B cell (primary cell): ENCODE measurements at regions not wholly inside any gene's neighbourhood (a gene's known extent, or its start where the extent isn't known, plus 50 kb on each side); places are given as distances from the start of the nearest gene placed in this dataset.

Experiments
- ATAC-seq: fragments of 200-7000 bp; cut with Tn5 transposase; one replicate; pipeline ENCODE4 v1.10.0; 2021; ENCODE audit warnings: low read depth, mild to moderate bottlenecking, moderate number of reproducible peaks, moderate library complexity
- CTCF ChIA-PET: fragments of 350-600 bp; sonication (Branson Sonifier 250); formaldehyde crosslinking; loops from one replicate; lab custom pipeline; 2021; ENCODE audit warnings: antibody characterized with exemption, inconsistent platforms; lab: Charles Lee
- POLR2A ChIA-PET: fragments of 350-600 bp; sonication (Branson Sonifier 250); formaldehyde crosslinking; loops from one replicate; lab custom pipeline; 2021; ENCODE audit warnings: antibody characterized with exemption; lab: Charles Lee
- DNase-seq: peaks from one replicate; pipeline ENCODE4 v3.0.0; 2013
- H2AFZ ChIP-seq: 2 replicates; pipeline ENCODE4 v1.6.1; 2012; ENCODE audit warnings: mild to moderate bottlenecking, low read depth, low read length; ENCODE audit not compliant: insufficient read depth, poor library complexity, severe bottlenecking
- H3K27ac ChIP-seq, 2 donors: 1 replicate in 1 of 2; 2 replicates in 1 of 2; pipeline ENCODE4 v1.5.1; 2012 to 2013; ENCODE audit warnings: low read length in 2 of 2, mild to moderate bottlenecking in 2 of 2, moderate library complexity in 1 of 2
- H3K27me3 ChIP-seq, 4 experiments: fragments of 200-600 bp in 1 of 4; sonication (generic) in 1 of 4; replicated peaks in 1 of 4; 1 replicate in 2 of 4; 2 replicates in 2 of 4; pipeline versions ENCODE4 v1.6.1 to v1.7.0; 2013 to 2016; ENCODE audit warnings: low read length in 3 of 4, mild to moderate bottlenecking in 2 of 4, mixed read lengths in 1 of 4, moderate library complexity in 1 of 4; ENCODE audit not compliant: insufficient read depth in 4 of 4, control insufficient read depth in 3 of 4; ENCODE audit errors: control extremely low read depth in 1 of 4
- H3K36me3 ChIP-seq, 2 experiments: replicated peaks in 1 of 2; 1 replicate in 1 of 2; 2 replicates in 1 of 2; pipeline versions ENCODE4 v1.6.1 to v1.7.1; 2013; ENCODE audit warnings: low read length in 1 of 2; ENCODE audit not compliant: insufficient read depth in 2 of 2, control insufficient read depth in 1 of 2; ENCODE audit errors: control extremely low read depth in 1 of 2, extremely low read depth in 1 of 2
- H3K4me1 ChIP-seq, 2 donors: fragments of 200-600 bp in 1 of 2; sonication (generic) in 1 of 2; 1 replicate in 1 of 2; 2 replicates in 1 of 2; pipeline versions ENCODE4 v1.5.1 to v1.6.1; 2013 to 2017; ENCODE audit warnings: low read length in 2 of 2; ENCODE audit not compliant: control insufficient read depth in 2 of 2, insufficient read depth in 2 of 2
- H3K4me2 ChIP-seq: replicated peaks from 2 replicates; pipeline ENCODE3; 2012; ENCODE audit warnings: mild to moderate bottlenecking, low read depth, low read length; ENCODE audit not compliant: poor library complexity, severe bottlenecking
- H3K4me3 ChIP-seq, 5 experiments: fragments of 200-600 bp in 1 of 5; sonication (generic) in 1 of 5; 1 replicate in 3 of 5; 2 replicates in 2 of 5; pipeline versions ENCODE4 v1.5.1 to v1.7.0; 2011 to 2016; ENCODE audit warnings: low read length in 4 of 5, mild to moderate bottlenecking in 4 of 5, low read depth in 2 of 5, control low read depth in 1 of 5, moderate library complexity in 1 of 5; ENCODE audit not compliant: insufficient read depth in 1 of 5; ENCODE audit errors: control extremely low read depth in 1 of 5, extremely low read depth in 1 of 5
- H3K79me2 ChIP-seq: fragments of 200-600 bp; sonication (generic); one replicate; pipeline ENCODE4 v1.6.0; 2016; ENCODE audit warnings: low read length; ENCODE audit not compliant: control insufficient read depth, insufficient read depth
- H3K9ac ChIP-seq: fragments of 200-600 bp; sonication (generic); 2 replicates; pipeline ENCODE4 v1.6.1; 2017; ENCODE audit warnings: mild to moderate bottlenecking, low read length, moderate library complexity
- H3K9me3 ChIP-seq, 3 donors: one replicate each; pipeline versions ENCODE4 v1.6.1 to v1.7.1; 2013; ENCODE audit warnings: low read length in 2 of 3; ENCODE audit not compliant: control insufficient read depth in 2 of 3, insufficient read depth in 1 of 3; ENCODE audit errors: control extremely low read depth in 1 of 3
- H4K20me1 ChIP-seq: 2 replicates; pipeline ENCODE4 v1.6.0; 2012; ENCODE audit warnings: mild to moderate bottlenecking, low read length; ENCODE audit not compliant: insufficient read depth, control insufficient read depth, poor library complexity, severe bottlenecking
- H3K27ac Mint-ChIP-seq: one replicate; pipeline ENCODE4 v1.8.0; 2021; ENCODE audit warnings: mixed read lengths
- H3K27me3 Mint-ChIP-seq: one replicate; pipeline ENCODE4 v1.8.0; 2021; ENCODE audit warnings: mixed read lengths
- H3K4me1 Mint-ChIP-seq: one replicate; pipeline ENCODE4 v1.8.0; 2021; ENCODE audit warnings: mixed read lengths
- H3K4me3 Mint-ChIP-seq: one replicate; pipeline ENCODE4 v1.8.0; 2021; ENCODE audit warnings: mixed read lengths
- H3K9me3 Mint-ChIP-seq: one replicate; pipeline ENCODE4 v1.8.0; 2022; ENCODE audit warnings: mixed read lengths; ENCODE audit not compliant: insufficient read depth
- CTCF ChIP-seq: fragments of 200-600 bp; IDR thresholded peaks from one replicate; pipeline ENCODE4 v1.8.0; 2022; ENCODE audit warnings: antibody characterized with exemption, mild to moderate bottlenecking
- EZH2 ChIP-seq: IDR thresholded peaks from 2 replicates; pipeline ENCODE4 v1.6.1; 2012; ENCODE audit warnings: borderline replicate concordance, low read depth, mild to moderate bottlenecking, moderate library complexity, low read length; ENCODE audit not compliant: insufficient read depth, poor library complexity, severe bottlenecking
- WGBS: methylation state at CpG from one replicate; pipeline ENCODE4 v1.1.5; 2013; ENCODE audit warnings: missing lambda C conversion rate; ENCODE audit not compliant: insufficient coverage; 5-methylcytosine and 5-hydroxymethylcytosine counted together
- intact Hi-C: fragments of 100-400 bp; cut with micrococcal nuclease; formaldehyde crosslinking; loops from one replicate; pipeline ENCODE4 v1.10.0; 2022

GRCh38 chr6:119447921-119448320 is 98.4 kb upstream of the MAN1A1 start:
- H3K4me1 Mint-ChIP-seq: peaks cover 35% of the 10 kb centered on the region
- no peak overlapping the region for H2AFZ ChIP-seq
- ChIA-PET POLR2A (interaction anchor here (0.8 kb wide), 1 partner anchor 12 kb away, joined by 3 read pairs; no protein-coding TSS in a partner anchor), CTCF (no interaction called here)
- no peak for DNase-seq
- H3K4me1 ChIP-seq: peaks cover 30 to 31% of the 10 kb centered on the region in 2 donors
- no peak overlapping the region for H3K4me3 Mint-ChIP-seq
- H3K36me3 ChIP-seq: no peaks in the 10 kb centered on the region
- H3K9me3 Mint-ChIP-seq: peaks cover 1% of the 10 kb centered on the region
- H3K9ac ChIP-seq: no peak overlapping the region
- no peaks in the 10 kb centered on the region for H3K27me3 Mint-ChIP-seq
- no peak overlapping the region for H3K27ac ChIP-seq
- TF ChIP-seq EZH2 (no peak), CTCF (no peak)
- no peaks in the 10 kb centered on the region for H3K79me2 ChIP-seq
- WGBS: no CpG with 5 or more reads among the region's 3 CpGs
- no peak for ATAC-seq
- no peak overlapping the region for H3K27ac Mint-ChIP-seq
- no peaks in the 10 kb centered on the region for H3K27me3 ChIP-seq
- intact Hi-C loops: no loop called here
- H3K9me3 ChIP-seq: no peaks in the 10 kb centered on the region
- H4K20me1 ChIP-seq: no peaks in the 10 kb centered on the region
- no peak overlapping the region for H3K4me3 ChIP-seq
- H3K4me2 ChIP-seq: no peak overlapping the region

GRCh38 chr6:119446609-119447008 is 97.0 kb upstream of the MAN1A1 start:
- Histone ChIP-seq H4K20me1 (no peaks in the 10 kb centered on the region), H3K79me2 (no peaks in the 10 kb centered on the region), H3K36me3 (no peaks in the 10 kb centered on the region), H3K4me2 (no peak overlapping the region), H3K9ac (no peak overlapping the region), H3K4me3 (no peak overlapping the region), H3K27ac (no peak overlapping the region), H2AFZ (no peak overlapping the region), H3K27me3 (no peaks in the 10 kb centered on the region), H3K9me3 (peaks cover 0 to 3% (median 0%) of the 10 kb centered on the region in 3 donors), H3K4me1 (peaks cover 40 to 41% of the 10 kb centered on the region in 2 donors)
- no peak for ATAC-seq
- intact Hi-C loops: no loop called here
- no peak for TF ChIP-seq CTCF
- TF ChIP-seq EZH2: no peak
- WGBS: no CpG with 5 or more reads among the region's 2 CpGs
- no peak for DNase-seq
- H3K9me3 Mint-ChIP-seq: no peaks in the 10 kb centered on the region
- ChIA-PET CTCF (no interaction called here), POLR2A (no interaction called here)
- H3K4me1 Mint-ChIP-seq: peaks cover 46% of the 10 kb centered on the region
- no peak overlapping the region for H3K27ac Mint-ChIP-seq
- H3K27me3 Mint-ChIP-seq: no peaks in the 10 kb centered on the region
- H3K4me3 Mint-ChIP-seq: no peak overlapping the region
